ENCODE measurements at regions not wholly inside any gene's neighbourhood (a gene's known extent, or its start where the extent isn't known, plus 50 kb on each side); places are given as distances from the start of the nearest gene placed in this dataset.

- Histone ChIP-seq H3K23ac (ENCODE audit: low read depth, low read length, poor library complexity) (no peak overlapping the region), H2BK15ac (ENCODE audit: low read length) (no peak overlapping the region), H4K91ac (ENCODE audit: low read depth, low read length, poor library complexity) (no peak overlapping the region), H3K36me3 (replicated peaks in 1 of 2; ENCODE audit: control insufficient read depth in 2 of 2, insufficient read depth in 2 of 2, low read length in 2 of 2) (no peaks in the 10 kb centered on the region), H3K9ac (ENCODE audit: low read depth, low read length, poor library complexity) (no peak overlapping the region), H3K9me3 (replicated peaks in 1 of 2; ENCODE audit: control insufficient read depth in 2 of 2, insufficient read depth in 1 of 2, low read depth in 1 of 2, low read length in 2 of 2) (peaks cover 3 to 5% of the 10 kb centered on the region in 2 donors), H3K27ac (replicated peaks; ENCODE audit: low read length) (no peak overlapping the region), H3K4me2 (ENCODE audit: insufficient read depth, low read length, poor library complexity, severe bottlenecking) (no peak overlapping the region), H3K18ac (ENCODE audit: low read length) (no peak overlapping the region), H2BK12ac (ENCODE audit: low read length) (no peak overlapping the region), H3K14ac (ENCODE audit: low read length) (no peak overlapping the region), H3K4ac (ENCODE audit: low read length) (no peak overlapping the region), H2BK5ac (ENCODE audit: low read length) (no peak overlapping the region), H2AFZ (ENCODE audit: low read length) (no peak overlapping the region), H3K79me1 (ENCODE audit: low read depth, low read length) (no peaks in the 10 kb centered on the region), H3K4me1 (ENCODE audit: control insufficient read depth in 2 of 2, insufficient read depth in 1 of 2, low read depth in 1 of 2, low read length in 2 of 2) (peaks cover 0 to 21% of the 10 kb centered on the region in 2 donors), H3K4me3 (ENCODE audit: low read length in 2 of 2) (no peak overlapping the region), H3K27me3 (ENCODE audit: control insufficient read depth in 3 of 3, insufficient read depth in 3 of 3, low read depth in 1 of 3, low read length in 3 of 3) (peaks cover 0 to 2% (median 0%) of the 10 kb centered on the region in 3 experiments), H2AK5ac (ENCODE audit: low read depth, low read length) (no peak overlapping the region), H4K8ac (ENCODE audit: low read depth, low read length) (no peak overlapping the region), H2BK120ac (ENCODE audit: low read depth, low read length) (peak overlapping the region; percentile 88)
- WGBS, 2 donors (ENCODE audit: extremely low coverage in 2 of 2, insufficient read length in 2 of 2, insufficient replicate concordance in 1 of 2): no CpG with 5 or more reads among the region's 4 CpGs
- DNase-seq (ENCODE audit: low spot score): peak; percentile 54
Measured at GRCh38 chr2:240326246-240326645, 109.2 kb upstream of the GPC1 start.

GRCh38 chr2:240326886-240327285 is 108.6 kb upstream of the GPC1 start:
- Histone ChIP-seq H3K4ac (ENCODE audit: low read length) (no peak overlapping the region), H4K8ac (ENCODE audit: low read depth, low read length) (no peak overlapping the region), H3K27me3 (ENCODE audit: control insufficient read depth in 3 of 3, insufficient read depth in 3 of 3, low read depth in 1 of 3, low read length in 3 of 3) (peaks cover 0 to 2% (median 0%) of the 10 kb centered on the region in 3 experiments), H2AFZ (ENCODE audit: low read length) (no peak overlapping the region), H2BK120ac (ENCODE audit: low read depth, low read length) (no peak overlapping the region), H4K91ac (ENCODE audit: low read depth, low read length, poor library complexity) (no peak overlapping the region), H3K4me2 (ENCODE audit: insufficient read depth, low read length, poor library complexity, severe bottlenecking) (no peak overlapping the region), H3K14ac (ENCODE audit: low read length) (no peak overlapping the region), H3K9me3 (replicated peaks in 1 of 2; ENCODE audit: control insufficient read depth in 2 of 2, insufficient read depth in 1 of 2, low read depth in 1 of 2, low read length in 2 of 2) (peaks cover 3 to 5% of the 10 kb centered on the region in 2 donors), H3K27ac (replicated peaks; ENCODE audit: low read length) (peak overlapping the region; percentile 7), H2BK15ac (ENCODE audit: low read length) (no peak overlapping the region), H3K79me1 (ENCODE audit: low read depth, low read length) (no peaks in the 10 kb centered on the region), H3K18ac (ENCODE audit: low read length) (peak overlapping the region; percentile 58), H3K36me3 (replicated peaks in 1 of 2; ENCODE audit: control insufficient read depth in 2 of 2, insufficient read depth in 2 of 2, low read length in 2 of 2) (no peaks in the 10 kb centered on the region), H3K4me1 (ENCODE audit: control insufficient read depth in 2 of 2, insufficient read depth in 1 of 2, low read depth in 1 of 2, low read length in 2 of 2) (peaks cover 0 to 21% of the 10 kb centered on the region in 2 donors), H3K23ac (ENCODE audit: low read depth, low read length, poor library complexity) (no peak overlapping the region), H2BK12ac (ENCODE audit: low read length) (no peak overlapping the region), H2AK5ac (ENCODE audit: low read depth, low read length) (no peak overlapping the region), H2BK5ac (ENCODE audit: low read length) (no peak overlapping the region), H3K9ac (ENCODE audit: low read depth, low read length, poor library complexity) (no peak overlapping the region), H3K4me3 (ENCODE audit: low read length in 2 of 2) (no peak overlapping the region)
- DNase-seq (ENCODE audit: low spot score): no peak
- 100% methylated on average over 2 of the region's 9 CpGs; no CpG with 5 or more reads in 1 of the 2 donors for WGBS, 2 donors (ENCODE audit: extremely low coverage in 2 of 2, insufficient read length in 2 of 2, insufficient replicate concordance in 1 of 2)

GRCh38 chr2:240327566-240327965 is 107.9 kb upstream of the GPC1 start:
- Histone ChIP-seq H3K4ac (ENCODE audit: low read length) (no peak overlapping the region), H3K14ac (ENCODE audit: low read length) (no peak overlapping the region), H2AK5ac (ENCODE audit: low read depth, low read length) (no peak overlapping the region), H3K4me1 (ENCODE audit: control insufficient read depth in 2 of 2, insufficient read depth in 1 of 2, low read depth in 1 of 2, low read length in 2 of 2) (peaks cover 0 to 21% of the 10 kb centered on the region in 2 donors), H3K27ac (replicated peaks; ENCODE audit: low read length) (peak overlapping the region; percentile 14), H2BK5ac (ENCODE audit: low read length) (no peak overlapping the region), H3K79me1 (ENCODE audit: low read depth, low read length) (no peaks in the 10 kb centered on the region), H2AFZ (ENCODE audit: low read length) (no peak overlapping the region), H3K9ac (ENCODE audit: low read depth, low read length, poor library complexity) (no peak overlapping the region), H4K91ac (ENCODE audit: low read depth, low read length, poor library complexity) (no peak overlapping the region), H3K4me3 (ENCODE audit: low read length in 2 of 2) (no peak overlapping the region), H3K18ac (ENCODE audit: low read length) (peak overlapping the region; percentile 65), H2BK15ac (ENCODE audit: low read length) (no peak overlapping the region), H3K36me3 (replicated peaks in 1 of 2; ENCODE audit: control insufficient read depth in 2 of 2, insufficient read depth in 2 of 2, low read length in 2 of 2) (no peaks in the 10 kb centered on the region), H2BK120ac (ENCODE audit: low read depth, low read length) (no peak overlapping the region), H4K8ac (ENCODE audit: low read depth, low read length) (no peak overlapping the region), H3K27me3 (ENCODE audit: control insufficient read depth in 3 of 3, insufficient read depth in 3 of 3, low read depth in 1 of 3, low read length in 3 of 3) (peaks cover 0 to 2% (median 0%) of the 10 kb centered on the region in 3 experiments), H3K4me2 (ENCODE audit: insufficient read depth, low read length, poor library complexity, severe bottlenecking) (no peak overlapping the region), H3K23ac (ENCODE audit: low read depth, low read length, poor library complexity) (no peak overlapping the region), H2BK12ac (ENCODE audit: low read length) (no peak overlapping the region), H3K9me3 (replicated peaks in 1 of 2; ENCODE audit: control insufficient read depth in 2 of 2, insufficient read depth in 1 of 2, low read depth in 1 of 2, low read length in 2 of 2) (peaks cover 3 to 6% of the 10 kb centered on the region in 2 donors)
- no peak for DNase-seq (ENCODE audit: low spot score)
- no CpG with 5 or more reads among the region's 10 CpGs for WGBS, 2 donors (ENCODE audit: extremely low coverage in 2 of 2, insufficient read length in 2 of 2, insufficient replicate concordance in 1 of 2)

- Histone ChIP-seq H3K4me2 (ENCODE audit: insufficient read depth, low read length, poor library complexity, severe bottlenecking) (no peak overlapping the region), H3K27ac (replicated peaks; ENCODE audit: low read length) (no peak overlapping the region), H3K79me1 (ENCODE audit: low read depth, low read length) (no peaks in the 10 kb centered on the region), H3K23ac (ENCODE audit: low read depth, low read length, poor library complexity) (peak overlapping the region; percentile 21), H3K27me3 (ENCODE audit: control insufficient read depth in 3 of 3, insufficient read depth in 3 of 3, low read depth in 1 of 3, low read length in 3 of 3) (peaks cover 0 to 2% (median 0%) of the 10 kb centered on the region in 3 experiments), H3K4me3 (ENCODE audit: low read length in 2 of 2) (no peak overlapping the region), H2AK5ac (ENCODE audit: low read depth, low read length) (peak overlapping the region; percentile 79), H2BK12ac (ENCODE audit: low read length) (peak overlapping the region; percentile 91), H2AFZ (ENCODE audit: low read length) (peak overlapping the region; percentile 34), H3K18ac (ENCODE audit: low read length) (peak overlapping the region; percentile 69), H3K14ac (ENCODE audit: low read length) (peak overlapping the region; percentile 73), H3K9ac (ENCODE audit: low read depth, low read length, poor library complexity) (no peak overlapping the region), H3K4me1 (ENCODE audit: control insufficient read depth in 2 of 2, insufficient read depth in 1 of 2, low read depth in 1 of 2, low read length in 2 of 2) (peaks cover 0 to 21% of the 10 kb centered on the region in 2 donors), H2BK5ac (ENCODE audit: low read length) (peak overlapping the region; percentile 85), H2BK15ac (ENCODE audit: low read length) (peak overlapping the region; percentile 25), H3K4ac (ENCODE audit: low read length) (no peak overlapping the region), H2BK120ac (ENCODE audit: low read depth, low read length) (no peak overlapping the region), H3K36me3 (replicated peaks in 1 of 2; ENCODE audit: control insufficient read depth in 2 of 2, insufficient read depth in 2 of 2, low read length in 2 of 2) (no peaks in the 10 kb centered on the region), H4K91ac (ENCODE audit: low read depth, low read length, poor library complexity) (no peak overlapping the region), H3K9me3 (replicated peaks in 1 of 2; ENCODE audit: control insufficient read depth in 2 of 2, insufficient read depth in 1 of 2, low read depth in 1 of 2, low read length in 2 of 2) (peaks cover 3 to 5% of the 10 kb centered on the region in 2 donors), H4K8ac (ENCODE audit: low read depth, low read length) (no peak overlapping the region)
- DNase-seq (ENCODE audit: low spot score): no peak
- no CpG with 5 or more reads among the region's 10 CpGs for WGBS, 2 donors (ENCODE audit: extremely low coverage in 2 of 2, insufficient read length in 2 of 2, insufficient replicate concordance in 1 of 2)
Measured at GRCh38 chr2:240328526-240328925, 106.9 kb upstream of the GPC1 start.
